IPS-11a (cell line): ENCODE measurements at regions not wholly inside any gene's neighbourhood (a gene's known extent, or its start where the extent isn't known, plus 50 kb on each side); places are given as distances from the start of the nearest gene placed in this dataset.
"Not testable (repeated sequence)": the region's sequence is repeated elsewhere in the genome, so short reads cannot be mapped to it uniquely, and the experiment has no call there.

ENCODE experiments used
- H3K4me3 ChIP-seq: one replicate; pipeline ENCODE4 v1.5.1; 2013; ENCODE audit warnings: low read depth, low read length, control low read depth

DNA sequence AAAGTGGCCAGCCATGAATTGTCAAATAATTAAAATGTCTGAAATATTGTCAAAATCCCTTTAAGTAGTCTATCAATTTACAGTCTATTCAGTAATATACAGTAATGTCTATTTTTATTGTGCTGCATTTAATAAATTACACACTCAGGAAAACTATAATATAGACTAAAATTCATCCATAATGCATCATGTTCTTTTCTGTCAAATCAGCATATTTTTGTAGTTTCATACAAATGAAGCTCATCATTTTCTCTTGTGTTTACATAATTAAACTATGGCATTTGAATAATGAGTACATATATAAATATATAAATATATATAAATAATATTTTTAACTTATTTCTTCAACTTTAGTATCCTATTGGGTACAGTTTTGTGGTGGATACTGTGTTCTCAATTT, 868.7 kb upstream of the CHORDC1 start:
- no peak overlapping the region for H3K4me3 ChIP-seq

DNA sequence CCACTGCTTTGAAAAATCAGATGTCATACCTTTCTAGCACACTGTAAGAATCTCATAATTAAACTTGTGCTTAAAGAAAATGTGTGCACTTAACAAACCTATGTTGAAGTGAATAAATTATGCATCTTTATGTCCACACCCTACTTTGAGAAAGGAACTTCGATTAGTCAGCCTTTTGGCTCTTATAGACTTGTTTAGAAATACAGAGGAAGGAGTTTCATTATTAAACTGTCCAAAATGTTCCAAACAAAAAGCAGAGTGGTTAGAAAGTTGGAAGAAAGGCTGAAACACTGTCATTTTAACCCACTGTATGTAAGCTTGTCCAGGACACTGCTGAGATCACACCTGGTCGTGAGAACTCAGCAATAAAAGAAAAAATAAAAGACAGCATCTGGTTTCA, 863.2 kb upstream of the CHORDC1 start:
- no peak overlapping the region for H3K4me3 ChIP-seq

DNA sequence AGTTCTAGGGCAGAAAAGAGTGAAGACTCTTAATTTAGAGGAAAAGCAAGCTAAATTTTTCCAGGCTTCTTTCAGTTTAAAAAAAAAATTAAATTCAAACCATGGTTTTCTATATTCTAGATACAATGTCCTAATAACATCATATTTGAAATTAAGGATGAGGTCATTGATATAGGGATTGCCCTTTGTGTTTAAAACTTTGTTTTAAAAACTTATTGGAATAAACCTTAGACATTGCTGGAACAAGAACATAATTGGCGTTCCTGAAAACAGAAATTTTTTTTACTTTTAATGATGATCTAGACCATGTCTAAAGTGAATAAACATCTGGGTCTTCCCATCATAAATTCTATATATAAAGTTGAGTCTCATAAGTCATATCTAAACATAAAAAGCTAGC, 859.4 kb upstream of the CHORDC1 start:
- H3K4me3 ChIP-seq, result no peak overlapping the region

DNA sequence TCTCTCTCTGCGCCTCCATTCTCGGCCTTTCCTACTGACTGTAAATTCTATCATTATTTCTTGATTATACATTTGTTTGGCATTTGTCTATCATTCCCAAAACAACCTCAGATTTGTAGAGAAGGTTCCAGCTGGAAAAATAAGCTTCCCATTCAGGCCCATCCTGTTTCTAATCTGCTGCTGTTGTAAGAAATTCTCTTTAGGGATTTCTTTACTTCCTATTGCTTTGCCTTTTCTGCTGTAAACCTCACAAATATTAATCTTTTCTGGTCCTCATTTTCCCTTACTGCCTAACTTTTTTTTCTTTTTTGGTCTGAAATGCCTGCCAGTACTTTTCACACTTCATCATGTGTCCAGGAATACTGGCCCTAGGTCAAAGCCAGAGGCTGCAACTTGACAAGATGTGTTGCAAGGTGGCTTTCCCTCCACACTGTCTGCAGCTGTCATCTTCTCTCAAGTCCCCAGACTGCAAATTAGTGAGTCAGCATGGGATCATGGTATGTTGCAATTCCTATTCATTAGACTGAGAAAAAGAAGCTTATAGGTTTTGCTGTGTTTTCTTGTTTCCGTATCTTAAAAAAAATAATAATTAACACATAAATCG, 858.7 kb upstream of the CHORDC1 start:
- H3K4me3 ChIP-seq, result no peak overlapping the region

DNA sequence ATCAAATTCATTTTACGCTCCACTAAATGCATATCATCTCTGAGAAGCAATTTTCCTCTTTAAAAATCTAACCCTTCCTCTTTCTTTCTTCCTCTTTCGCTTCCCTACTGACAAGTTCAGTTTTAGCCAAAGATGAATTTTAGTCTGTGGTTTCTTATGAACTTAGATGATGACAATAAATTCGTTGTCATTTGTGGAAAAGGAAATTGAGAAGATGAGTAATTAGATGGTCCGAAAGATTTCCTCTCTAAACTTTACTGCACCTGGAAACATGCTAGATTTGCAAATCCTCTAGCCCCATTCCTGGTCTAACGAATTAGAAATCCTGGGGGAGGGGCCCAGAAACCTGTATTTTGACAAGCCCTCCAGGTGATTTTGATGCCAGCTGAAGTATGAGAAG, 855.4 kb upstream of the CHORDC1 start:
- H3K4me3 ChIP-seq, result no peak overlapping the region

DNA sequence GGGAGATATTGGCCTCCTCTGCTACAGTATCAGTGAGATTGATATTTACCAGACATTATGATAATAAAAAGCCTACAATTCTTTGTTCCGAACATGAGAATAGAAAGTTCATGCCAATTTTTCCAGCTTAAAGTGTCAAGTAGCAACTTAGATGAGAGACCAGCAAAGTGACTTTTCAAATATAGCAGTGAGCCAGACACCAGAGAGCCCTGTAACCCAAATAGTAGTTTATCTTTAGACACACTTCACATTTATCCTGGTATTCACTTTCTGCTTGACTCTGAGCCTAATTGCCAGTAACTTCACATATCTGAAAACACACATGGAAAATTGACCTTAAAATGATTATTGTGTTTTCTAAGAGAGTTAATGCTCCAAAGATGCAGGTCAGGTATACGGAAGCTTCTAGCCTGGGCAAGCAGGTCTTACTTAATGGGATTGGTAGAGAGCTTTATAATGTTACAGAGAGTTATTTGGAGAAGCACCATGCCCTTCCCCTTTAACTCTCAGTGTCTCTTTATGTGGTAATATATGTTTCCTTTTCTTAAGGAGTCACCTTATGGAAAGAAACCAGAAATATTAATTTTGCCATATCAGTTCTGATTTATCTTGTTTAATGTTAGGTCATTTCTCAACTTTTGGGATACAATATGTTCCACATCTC, 852.3 kb upstream of the CHORDC1 start:
- no peak overlapping the region for H3K4me3 ChIP-seq

DNA sequence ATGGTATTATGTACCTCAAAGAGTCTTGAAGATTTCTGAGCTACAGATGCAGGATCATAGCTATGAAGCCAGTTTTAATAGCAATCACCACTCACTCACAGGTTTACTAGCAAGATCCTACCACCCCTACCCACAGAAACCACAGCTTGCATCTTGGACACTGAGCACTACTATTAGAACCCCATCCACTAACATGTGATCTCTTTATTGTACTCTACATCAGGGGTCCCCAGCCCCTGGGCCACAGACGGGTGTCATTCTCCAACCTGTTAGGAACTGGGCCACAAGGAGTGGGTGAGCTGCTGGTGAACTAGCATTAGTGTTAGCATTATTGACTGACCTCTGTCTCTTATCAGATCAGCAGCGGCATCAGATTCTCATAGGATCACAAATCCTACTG, 844.8 kb upstream of the CHORDC1 start:
- no peak overlapping the region for H3K4me3 ChIP-seq

DNA sequence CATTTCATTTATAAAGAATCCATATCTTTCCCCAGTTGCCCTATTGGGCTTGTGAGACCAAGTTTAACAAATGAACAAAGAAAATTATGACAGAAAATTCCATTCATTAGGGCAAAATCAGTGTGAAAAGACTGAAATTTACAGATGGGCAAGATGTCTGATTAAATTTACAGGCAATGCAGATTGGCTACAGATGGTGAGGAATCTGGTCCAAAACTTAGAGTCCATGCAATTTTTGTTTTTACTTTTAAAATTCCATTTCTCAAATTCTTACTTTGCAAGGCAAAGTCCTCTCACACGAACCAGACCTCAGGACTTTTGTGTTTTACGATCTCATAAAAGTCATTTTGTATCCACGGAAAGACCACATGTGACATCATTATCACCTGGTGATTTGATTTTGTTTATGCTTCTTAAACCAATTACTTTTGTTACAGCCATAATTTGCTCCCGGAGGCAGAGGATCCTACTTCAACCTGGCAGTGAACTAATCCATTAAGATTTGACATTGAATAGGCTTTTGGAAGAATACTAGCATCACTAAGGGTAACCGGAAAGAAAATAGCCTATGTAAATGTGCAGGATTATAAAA, 843.7 kb upstream of the CHORDC1 start:
- H3K4me3 ChIP-seq, result no peak overlapping the region

DNA sequence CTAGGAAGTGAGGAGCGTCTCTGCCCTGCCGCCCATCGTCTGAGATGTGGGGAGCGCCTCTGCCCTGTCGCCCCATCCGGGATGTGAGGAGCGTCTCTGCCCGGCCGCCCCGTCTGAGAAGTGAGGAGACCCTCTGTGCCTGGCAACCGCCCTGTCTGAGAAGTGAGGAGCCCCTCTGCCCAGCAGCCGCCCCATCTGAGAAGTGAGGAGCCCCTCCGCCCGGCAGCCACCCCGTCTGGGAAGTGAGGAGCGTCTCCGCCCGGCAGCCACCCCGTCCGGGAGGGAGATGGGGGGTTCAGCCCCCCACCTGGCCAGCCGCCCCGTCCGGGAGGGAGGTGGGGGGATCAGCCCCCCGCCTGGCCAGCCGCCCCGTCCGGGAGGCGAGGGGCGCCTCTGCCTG, 840.5 kb upstream of the CHORDC1 start:
- not testable (repeated sequence) for H3K4me3 ChIP-seq

DNA sequence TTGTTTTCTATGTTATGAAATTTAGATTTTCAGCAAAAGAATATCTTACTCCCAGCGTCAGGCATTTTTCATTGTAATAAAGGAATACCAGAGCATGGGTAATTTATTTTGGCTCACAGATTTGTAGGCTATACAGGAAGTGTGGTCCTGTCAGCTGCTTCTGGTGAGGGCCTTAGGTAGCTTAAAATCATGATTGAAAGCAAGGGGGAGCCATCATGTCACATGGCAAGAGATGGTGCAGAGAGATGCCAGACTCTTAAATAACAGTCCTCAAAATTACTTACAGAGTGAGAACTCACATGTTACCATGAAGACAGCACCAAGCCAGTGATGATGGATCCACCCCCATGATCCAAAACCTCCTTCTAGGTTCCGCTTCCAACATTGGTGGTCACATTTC, 825.0 kb upstream of the CHORDC1 start:
- no peak overlapping the region for H3K4me3 ChIP-seq

DNA sequence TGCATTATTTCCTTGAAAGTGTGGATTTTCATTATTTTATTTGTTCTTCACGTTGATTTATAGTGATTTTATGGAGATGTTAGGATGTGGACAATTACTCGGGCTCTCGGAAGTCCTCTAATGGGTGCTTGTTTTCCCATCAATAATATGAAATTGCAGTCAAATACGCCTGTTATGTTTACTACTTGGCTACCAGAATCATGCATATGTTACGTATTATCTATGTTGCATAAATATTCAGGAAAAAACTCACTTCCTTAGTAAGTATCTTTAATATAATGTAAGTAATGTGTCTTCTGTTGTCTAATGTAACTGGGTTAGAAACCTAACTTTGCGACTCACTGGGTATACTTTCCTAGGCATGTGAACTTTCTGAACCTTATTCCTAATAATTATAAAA, 823.4 kb upstream of the CHORDC1 start:
- no peak overlapping the region for H3K4me3 ChIP-seq

DNA sequence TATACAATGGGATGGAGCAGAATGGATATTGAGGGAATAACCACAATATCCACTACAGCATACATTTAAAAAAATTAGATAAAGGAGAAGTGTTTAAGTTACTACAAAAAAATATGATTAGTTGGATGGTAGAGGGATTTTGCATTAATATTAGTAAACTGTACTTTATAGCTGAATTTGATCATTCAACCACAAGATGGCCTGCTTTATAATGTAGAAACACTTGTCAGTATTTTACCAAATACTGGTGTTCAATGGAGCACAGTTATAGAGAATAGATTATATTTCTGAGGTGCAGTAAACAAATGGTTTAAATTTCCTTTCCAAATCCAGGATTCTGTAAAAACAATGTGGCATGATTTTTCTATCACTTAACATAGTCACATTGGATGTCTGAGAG, 818.8 kb upstream of the CHORDC1 start:
- H3K4me3 ChIP-seq, result no peak overlapping the region

DNA sequence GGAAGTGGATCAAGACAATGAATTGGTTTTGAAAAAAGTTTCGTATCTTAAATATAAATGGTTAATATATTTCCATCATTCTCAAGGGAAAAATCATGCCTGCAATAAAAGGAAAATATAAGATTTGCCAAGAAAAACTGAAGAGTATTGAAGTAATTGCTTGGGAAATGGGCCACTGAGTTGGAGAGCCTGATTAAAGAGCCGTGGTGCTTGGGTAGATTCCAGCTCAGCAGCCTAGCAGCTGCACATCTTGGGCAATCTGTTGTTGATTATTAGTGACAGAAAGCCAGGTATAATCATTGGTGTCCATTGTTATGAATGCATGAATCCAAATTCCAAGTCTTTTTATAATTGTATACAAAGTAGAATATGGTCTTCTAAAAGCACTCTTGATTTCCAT, 800.9 kb upstream of the CHORDC1 start:
- H3K4me3 ChIP-seq, result no peak overlapping the region

DNA sequence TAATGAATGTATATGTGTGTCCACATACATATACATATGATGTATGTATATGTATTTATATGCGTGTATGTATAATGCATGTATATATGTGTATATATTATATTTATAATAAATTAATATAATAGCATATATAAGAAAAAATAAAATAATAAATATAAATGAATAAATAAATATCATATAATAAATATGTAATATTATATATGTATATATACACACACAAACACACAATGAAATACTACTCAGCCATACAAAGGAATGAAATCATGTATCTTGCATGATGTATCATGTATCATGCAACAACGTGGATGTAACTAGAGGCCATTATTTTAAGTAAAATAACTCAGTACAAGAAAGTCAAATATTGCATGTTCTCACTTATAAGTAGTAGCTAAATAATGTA, 788.7 kb upstream of the CHORDC1 start:
- H3K4me3 ChIP-seq, result no peak overlapping the region

DNA sequence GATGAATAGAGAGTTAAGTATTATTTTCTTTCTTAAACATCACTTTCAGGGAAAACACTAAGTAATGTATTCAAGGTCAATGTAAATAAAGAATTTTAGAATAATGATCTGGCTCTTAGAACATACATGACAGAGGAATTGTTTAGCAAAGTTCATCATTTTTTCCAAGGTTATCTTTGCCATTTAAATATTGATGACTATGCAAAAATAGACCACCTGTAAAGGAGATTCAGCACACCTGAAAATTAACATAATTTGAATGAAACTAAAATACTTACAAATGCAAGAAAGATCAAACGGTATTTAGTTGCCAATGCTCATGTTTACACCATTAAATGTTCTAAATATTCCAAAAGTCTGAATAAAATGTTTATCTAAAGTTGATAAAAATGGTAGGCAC, 782.6 kb upstream of the CHORDC1 start:
- no peak overlapping the region for H3K4me3 ChIP-seq

DNA sequence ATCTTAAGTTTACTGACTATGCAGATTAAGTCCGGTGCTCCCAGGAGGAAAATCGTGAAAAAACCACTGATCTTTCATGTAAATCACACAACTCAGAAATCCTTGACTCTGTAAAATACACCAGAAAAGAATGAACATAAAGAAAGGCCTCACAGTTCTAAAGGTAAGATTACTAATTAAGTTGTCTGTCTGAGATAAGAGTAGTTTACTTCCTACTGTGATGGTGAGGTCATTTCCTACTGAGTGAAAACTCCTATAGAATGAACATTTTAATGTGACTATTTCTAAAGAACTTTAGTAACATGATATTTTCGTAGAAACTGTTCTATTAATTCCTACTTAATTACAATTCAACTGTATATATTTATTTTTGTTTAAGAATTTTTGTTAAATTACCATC, 774.4 kb upstream of the CHORDC1 start:
- no peak overlapping the region for H3K4me3 ChIP-seq

DNA sequence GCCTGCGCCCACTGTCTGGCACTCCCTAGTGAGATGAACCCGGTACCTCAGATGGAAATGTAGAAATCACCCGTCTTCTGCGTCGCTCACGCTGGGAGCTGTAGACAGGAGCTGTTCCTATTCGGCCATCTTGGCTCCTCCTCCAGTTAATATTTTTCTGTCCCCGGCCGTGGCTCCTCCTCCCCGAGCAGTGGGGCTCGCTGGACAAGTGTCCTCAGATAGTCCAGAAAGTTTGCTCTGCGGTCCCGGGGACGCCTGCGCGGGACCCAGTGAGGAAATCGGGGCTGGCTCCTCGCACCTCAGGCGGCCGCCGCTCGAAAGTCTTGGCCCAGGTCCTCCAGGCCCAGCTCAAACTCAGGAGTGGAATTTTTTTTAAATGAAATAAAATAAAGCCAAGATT, 749.3 kb upstream of the CHORDC1 start:
- not testable (repeated sequence) for H3K4me3 ChIP-seq

DNA sequence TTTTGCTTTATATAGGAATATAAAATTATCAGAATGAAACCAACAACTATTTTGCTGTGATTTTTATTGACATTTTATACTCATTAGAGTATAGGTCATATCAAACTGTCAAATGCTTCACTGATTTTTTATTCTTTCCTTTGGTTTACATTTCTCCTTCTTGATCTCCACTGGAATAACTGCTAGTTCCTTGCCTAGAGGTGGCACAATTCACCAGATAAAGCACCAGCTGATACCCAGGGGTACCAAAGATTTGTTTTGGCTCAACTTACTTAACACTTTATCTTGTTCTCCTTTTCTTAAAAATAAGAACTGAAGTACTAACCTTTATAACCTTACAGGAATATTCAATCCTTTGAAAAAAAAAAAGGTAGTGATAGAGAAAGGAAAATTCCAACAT, 725.1 kb upstream of the CHORDC1 start:
- no peak overlapping the region for H3K4me3 ChIP-seq

DNA sequence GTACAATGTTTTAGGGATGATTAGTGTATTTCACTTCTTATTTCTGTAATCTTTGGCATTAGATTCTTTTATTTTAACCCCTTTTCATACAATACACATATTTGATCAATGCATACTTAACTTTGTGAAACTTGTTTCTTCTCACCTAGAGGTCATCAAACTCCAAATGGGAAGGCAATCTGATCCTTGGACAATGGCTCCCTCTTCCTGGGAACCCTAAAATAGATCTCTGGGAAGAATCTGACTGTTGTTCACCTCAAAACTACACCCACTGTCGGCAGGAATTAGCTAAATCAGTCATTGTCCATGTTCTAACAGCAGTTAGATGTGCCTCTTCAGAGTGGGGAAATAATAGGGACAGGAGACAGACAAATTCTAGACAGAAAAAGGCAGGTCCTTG, 707.4 kb upstream of the CHORDC1 start:
- no peak overlapping the region for H3K4me3 ChIP-seq

DNA sequence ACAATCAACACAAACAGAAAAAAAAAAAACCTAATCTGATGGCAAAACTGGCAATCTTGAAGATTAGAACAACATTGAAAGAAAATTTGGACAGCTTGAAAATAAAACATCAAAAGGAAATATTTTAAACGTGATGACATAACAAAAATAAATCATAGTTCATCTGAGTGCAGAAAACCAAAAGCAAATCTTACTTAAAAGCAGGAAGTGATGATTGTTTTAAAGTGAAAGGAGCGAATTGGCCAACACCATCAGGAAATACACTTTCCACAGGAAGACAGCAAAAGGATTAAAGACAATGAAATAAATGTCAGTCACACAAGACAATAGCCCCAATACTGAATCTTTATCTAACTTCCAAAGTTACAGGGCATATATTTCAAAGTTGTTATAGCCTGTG, 696.5 kb upstream of the CHORDC1 start:
- H3K4me3 ChIP-seq, result no peak overlapping the region

DNA sequence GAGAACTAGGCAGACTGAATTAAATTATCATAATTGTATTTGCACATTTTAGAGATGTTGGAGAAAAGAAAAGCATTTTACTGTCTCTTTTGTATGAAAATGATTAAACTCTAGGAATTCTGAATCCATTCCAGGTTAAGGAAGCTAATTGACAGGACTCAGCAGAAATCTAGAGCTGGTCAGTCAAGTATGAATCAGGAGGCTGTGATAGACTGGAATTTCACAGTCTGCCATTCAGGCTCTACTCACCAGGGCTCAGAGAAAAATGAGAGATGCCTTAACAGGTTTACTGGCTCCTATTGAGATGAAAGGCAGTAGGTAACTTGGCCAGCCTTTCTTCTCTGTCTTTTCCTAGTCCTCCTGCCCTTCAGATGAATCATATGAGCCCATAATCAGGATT, 693.9 kb upstream of the CHORDC1 start:
- no peak overlapping the region for H3K4me3 ChIP-seq

DNA sequence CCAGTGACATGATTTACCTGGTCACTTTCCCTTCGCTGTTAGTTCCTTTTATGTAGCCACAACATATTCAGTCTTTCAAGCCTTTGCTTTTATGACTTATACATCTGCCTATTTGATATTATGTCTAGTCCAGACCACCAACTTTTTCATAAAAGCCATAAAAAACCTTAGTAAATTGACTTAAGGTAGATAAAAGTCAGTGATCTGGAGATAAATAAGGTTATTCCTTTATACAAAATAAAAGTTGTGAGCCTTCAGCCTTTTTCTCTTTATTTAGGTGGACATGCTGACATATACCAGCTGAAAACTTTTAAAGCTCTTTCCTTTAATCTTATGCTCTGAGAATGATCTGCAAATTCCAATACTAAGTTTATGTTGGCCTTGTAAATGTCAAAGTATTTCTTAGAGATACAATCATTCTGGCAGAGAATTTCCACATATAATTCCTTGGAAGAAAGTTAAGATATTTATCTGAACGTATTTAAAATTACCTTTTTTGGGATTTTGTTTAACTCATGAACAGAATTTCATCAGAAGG, 690.4 kb upstream of the CHORDC1 start:
- no peak overlapping the region for H3K4me3 ChIP-seq

DNA sequence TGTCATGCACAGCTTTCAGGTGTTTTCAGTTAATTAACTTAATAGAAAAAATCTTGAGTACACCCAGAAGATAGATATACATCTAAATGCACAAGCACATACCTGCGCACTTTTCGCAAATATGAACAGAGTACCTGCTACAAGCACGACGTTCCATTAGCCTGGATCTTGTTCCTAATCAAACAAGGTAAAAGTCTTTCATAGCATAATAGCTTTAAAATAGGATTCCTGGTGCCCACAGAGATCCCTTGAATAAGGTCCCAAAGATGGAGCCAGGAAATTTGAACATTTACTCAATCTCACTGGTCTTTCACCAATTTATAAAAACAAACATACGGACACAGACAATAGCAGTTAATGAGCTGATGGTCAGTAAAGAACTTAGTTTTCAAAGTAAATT, 689.8 kb upstream of the CHORDC1 start:
- H3K4me3 ChIP-seq, result no peak overlapping the region
